ENCODE measurements at regions not wholly inside any gene's neighbourhood (a gene's known extent, or its start where the extent isn't known, plus 50 kb on each side); places are given as distances from the start of the nearest gene placed in this dataset.

- H3K27me3 ChIP-seq: no peaks in the 10 kb centered on the region
- no peaks in the 10 kb centered on the region for H3K4me1 ChIP-seq
- TF ChIP-seq EP300 (IDR thresholded peaks at IDR 0.05) (no peak), CTCF (IDR thresholded peaks at IDR 0.05) (no peak), POLR2AphosphoS5 (IDR thresholded peaks at IDR 0.05) (no peak), POLR2A (IDR thresholded peaks at IDR 0.05; ENCODE audit: low read depth) (no peak)
- intact Hi-C loops (cut with DNase I): no loop called here
- no peaks in the 10 kb centered on the region for H3K36me3 ChIP-seq
- DNase-seq (ENCODE audit: extremely low spot score): no peak
- peaks cover 0 to 17% (median 11%) of the 10 kb centered on the region in 4 donors for H3K9me3 ChIP-seq
- H3K27ac ChIP-seq (replicated peaks in 1 of 4): peak overlapping the region in 1 of 4 donors; percentile 33
- 63% methylated on average over 12 of the region's 12 CpGs for WGBS
- peak overlapping the region; percentile 33 to 54 (median 38) for H3K4me3 ChIP-seq
Measured at GRCh38 chr14:85934123-85934885, 404.4 kb downstream of the FLRT2 start.

- 72% methylated on average over 3 of the region's 3 CpGs for WGBS
- Histone ChIP-seq H3K27me3 (no peaks in the 10 kb centered on the region), H3K4me1 (no peaks in the 10 kb centered on the region), H3K36me3 (no peaks in the 10 kb centered on the region), H3K27ac (replicated peaks in 1 of 4) (no peak overlapping the region), H3K9me3 (no peaks in the 10 kb centered on the region), H3K4me3 (no peak overlapping the region)
- intact Hi-C loops (cut with DNase I): no loop called here
- TF ChIP-seq POLR2A (IDR thresholded peaks at IDR 0.05; ENCODE audit: low read depth) (no peak), POLR2AphosphoS5 (IDR thresholded peaks at IDR 0.05) (no peak), EP300 (IDR thresholded peaks at IDR 0.05) (no peak), CTCF (IDR thresholded peaks at IDR 0.05) (no peak)
- no peak for DNase-seq (ENCODE audit: extremely low spot score)
Measured at GRCh38 chr14:85921241-85921640, 391.3 kb downstream of the FLRT2 start.

GRCh38 chr14:85917716-85918115, 387.8 kb downstream of the FLRT2 start:
- no peaks in the 10 kb centered on the region for H3K27me3 ChIP-seq
- no peak for TF ChIP-seq EP300 (IDR thresholded peaks at IDR 0.05)
- no peak for TF ChIP-seq POLR2A (IDR thresholded peaks at IDR 0.05; ENCODE audit: low read depth)
- no peak for TF ChIP-seq CTCF (IDR thresholded peaks at IDR 0.05)
- no peak for TF ChIP-seq POLR2AphosphoS5 (IDR thresholded peaks at IDR 0.05)
- no peak overlapping the region for H3K27ac ChIP-seq (replicated peaks in 1 of 4)
- H3K4me1 ChIP-seq: no peaks in the 10 kb centered on the region
- no peaks in the 10 kb centered on the region for H3K9me3 ChIP-seq
- no peaks in the 10 kb centered on the region for H3K36me3 ChIP-seq
- intact Hi-C loops (cut with DNase I): no loop called here
- 84% methylated on average over 4 of the region's 4 CpGs for WGBS
- DNase-seq (ENCODE audit: extremely low spot score): no peak
- no peak overlapping the region for H3K4me3 ChIP-seq

- 89% methylated on average over 2 of the region's 2 CpGs for WGBS
- no peak overlapping the region for H3K4me3 ChIP-seq
- H3K9me3 ChIP-seq: no peaks in the 10 kb centered on the region
- no peak for DNase-seq (ENCODE audit: extremely low spot score)
- TF ChIP-seq POLR2AphosphoS5 (IDR thresholded peaks at IDR 0.05) (no peak), EP300 (IDR thresholded peaks at IDR 0.05) (no peak), CTCF (IDR thresholded peaks at IDR 0.05) (no peak), POLR2A (IDR thresholded peaks at IDR 0.05; ENCODE audit: low read depth) (no peak)
- no peaks in the 10 kb centered on the region for H3K27me3 ChIP-seq
- no peaks in the 10 kb centered on the region for H3K4me1 ChIP-seq
- H3K36me3 ChIP-seq: no peaks in the 10 kb centered on the region
- no peak overlapping the region for H3K27ac ChIP-seq (replicated peaks in 1 of 4)
- intact Hi-C loops (cut with DNase I): no loop called here
Measured at GRCh38 chr14:85915711-85916110, 385.8 kb downstream of the FLRT2 start.

- TF ChIP-seq POLR2AphosphoS5 (IDR thresholded peaks at IDR 0.05) (no peak), EP300 (IDR thresholded peaks at IDR 0.05) (no peak), CTCF (IDR thresholded peaks at IDR 0.05) (no peak)
- intact Hi-C loops (cut with DNase I): no loop called here
- no peak overlapping the region for H3K27ac ChIP-seq (replicated peaks in 1 of 4)
- H3K9me3 ChIP-seq: no peaks in the 10 kb centered on the region
- H3K4me3 ChIP-seq: no peak overlapping the region
- H3K4me1 ChIP-seq: no peaks in the 10 kb centered on the region
- DNase-seq (ENCODE audit: extremely low spot score): no peak
- H3K27me3 ChIP-seq: no peaks in the 10 kb centered on the region
- WGBS: 80% methylated on average over 6 of the region's 6 CpGs
- H3K36me3 ChIP-seq: no peaks in the 10 kb centered on the region
Measured at GRCh38 chr14:85912141-85912540, 382.2 kb downstream of the FLRT2 start.
